Bone marrow (tissue), 2 donors: ENCODE measurements at regions not wholly inside any gene's neighbourhood (a gene's known extent, or its start where the extent isn't known, plus 50 kb on each side); places are given as distances from the start of the nearest gene placed in this dataset.

Experiments used
- DNase-seq, 2 donors: peaks; one replicate each; lab custom pipeline; 2025; lab: John Stamatoyannopoulos, UW

DNA sequence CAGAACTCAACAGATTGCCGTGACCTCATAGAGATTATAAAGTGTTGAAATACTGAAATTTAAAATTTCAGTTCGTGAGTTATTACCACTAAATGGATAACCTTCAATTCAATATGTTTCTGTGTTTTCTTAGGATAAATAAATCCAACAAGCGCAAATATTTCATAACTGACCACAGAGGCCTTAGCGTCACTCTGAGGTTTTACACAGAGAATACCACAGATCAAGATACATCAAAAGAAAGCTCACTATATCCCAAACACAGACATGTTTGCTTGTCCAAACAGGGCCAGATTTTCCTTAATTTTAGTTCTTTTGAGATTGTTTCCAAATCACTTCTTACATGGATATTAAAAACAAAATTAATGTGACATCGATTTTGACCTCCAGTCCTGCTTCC lies 235.8 kb downstream of the EFNB2 start:
- DNase-seq = no peak

DNA sequence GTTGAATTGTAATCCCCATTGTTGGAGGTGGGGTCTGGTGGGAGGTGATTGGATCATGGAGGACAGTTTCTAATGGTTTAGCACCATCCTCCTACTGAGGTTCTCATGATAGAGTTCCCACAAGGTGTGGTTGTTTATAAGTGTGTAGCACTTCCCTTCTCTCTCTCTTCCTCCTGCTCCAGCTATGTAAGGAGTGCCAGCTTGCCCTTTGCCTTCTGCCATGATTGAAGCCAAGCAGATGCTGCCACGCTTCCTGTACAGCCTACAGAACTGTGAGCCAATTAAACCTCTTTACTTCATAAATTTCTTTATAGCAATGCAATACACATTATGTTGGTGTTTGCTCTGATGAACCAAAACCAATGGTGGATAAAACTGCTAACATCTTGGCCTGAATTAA lies 238.2 kb downstream of the EFNB2 start:
- no peak for DNase-seq

DNA sequence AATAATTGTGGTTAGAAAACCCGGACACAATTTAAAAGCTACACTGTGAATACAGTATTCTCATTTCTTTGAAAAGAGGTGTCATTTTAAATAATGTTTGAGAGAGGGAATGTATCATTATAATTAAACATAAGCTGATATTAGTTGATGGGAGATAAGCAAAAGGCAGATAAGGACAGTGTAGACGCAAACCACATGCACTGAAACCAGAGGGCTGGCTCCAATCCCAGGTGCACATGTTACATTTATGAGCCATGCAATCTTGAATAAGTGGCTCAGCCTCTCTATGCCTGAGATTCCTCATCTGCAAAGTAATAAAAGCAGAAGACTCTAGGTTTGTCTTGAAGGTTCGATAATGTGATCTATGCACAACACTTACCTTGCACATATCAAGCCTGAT lies 238.7 kb downstream of the EFNB2 start:
- no peak for DNase-seq

DNA sequence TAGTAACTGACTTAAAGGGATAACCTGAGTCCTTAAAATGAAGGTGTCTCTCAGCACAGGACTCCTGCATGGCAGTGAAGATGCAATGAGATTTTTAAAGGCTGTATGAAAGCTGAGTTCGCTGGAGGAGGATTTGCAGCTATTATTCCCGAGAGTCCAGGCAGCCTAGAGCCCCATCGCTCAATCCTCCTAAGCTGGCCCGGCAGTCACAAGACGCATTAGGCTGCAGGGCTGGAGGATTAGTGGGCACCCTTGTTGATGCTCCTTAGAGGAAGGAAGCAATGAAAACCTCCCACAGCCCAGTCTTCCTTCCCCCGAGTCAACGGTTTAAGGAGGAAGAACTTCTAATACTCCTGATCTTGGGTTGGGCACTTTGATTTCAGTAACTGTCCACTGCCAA lies 239.5 kb downstream of the EFNB2 start:
- no peak for DNase-seq

DNA sequence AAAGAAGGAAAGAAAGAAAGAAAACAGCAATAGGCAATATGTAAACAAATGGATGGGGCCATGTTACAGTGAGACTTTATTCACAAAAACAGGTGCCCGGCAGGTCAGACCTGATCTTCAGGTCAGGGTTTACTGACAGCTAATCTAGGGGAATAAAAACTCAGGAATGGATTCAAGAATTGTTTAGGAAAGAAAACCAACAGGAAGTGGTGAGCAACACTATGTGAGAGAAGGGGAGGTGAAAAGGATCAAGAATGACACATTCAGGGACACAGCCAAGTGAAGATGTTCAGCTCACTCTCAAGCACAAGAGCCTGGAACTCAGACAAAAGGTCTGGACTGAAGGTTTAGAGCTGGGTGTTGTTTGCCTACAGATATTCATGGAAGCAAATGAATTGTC lies 244.5 kb downstream of the EFNB2 start:
- DNase-seq = no peak

DNA sequence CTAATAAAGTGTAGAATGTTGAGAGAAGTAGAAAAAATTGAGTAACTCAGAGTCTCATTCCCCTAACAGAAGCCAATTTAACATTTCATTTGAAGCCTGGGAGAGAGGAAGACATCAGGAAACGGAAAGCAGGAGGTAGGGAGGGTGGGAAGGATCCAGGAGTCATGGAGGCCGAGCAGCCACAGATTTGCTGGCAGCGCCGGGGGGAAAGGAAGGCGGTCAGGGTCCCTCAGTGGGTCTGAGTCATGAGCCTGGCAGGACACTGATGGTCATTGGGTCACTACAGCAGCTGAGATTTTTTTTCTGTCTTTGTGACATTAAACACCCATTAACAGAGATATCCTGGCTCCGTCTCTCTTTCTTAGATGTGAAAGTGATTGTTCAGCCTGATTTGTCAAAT lies 248.1 kb downstream of the EFNB2 start:
- no peak for DNase-seq

DNA sequence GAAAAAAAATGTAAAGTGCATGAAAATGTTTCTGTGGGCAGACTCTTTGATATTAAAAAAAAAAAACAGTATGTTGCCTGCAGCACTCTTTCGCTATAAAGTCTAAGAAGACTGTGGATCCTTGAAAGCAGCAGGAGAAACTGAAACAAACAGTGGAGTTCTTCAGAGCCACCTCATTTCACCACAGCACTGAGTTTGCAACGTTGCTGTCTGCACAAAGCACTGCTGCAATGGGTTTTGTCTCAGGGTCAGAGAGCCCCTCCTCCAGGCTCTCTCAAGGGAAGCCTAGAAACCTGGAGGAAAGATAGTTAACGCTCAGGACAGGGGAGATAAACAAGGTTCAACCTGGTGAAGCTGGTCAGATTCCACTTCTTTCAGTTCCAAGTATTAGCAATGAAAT lies 248.7 kb downstream of the EFNB2 start:
- no peak for DNase-seq

DNA sequence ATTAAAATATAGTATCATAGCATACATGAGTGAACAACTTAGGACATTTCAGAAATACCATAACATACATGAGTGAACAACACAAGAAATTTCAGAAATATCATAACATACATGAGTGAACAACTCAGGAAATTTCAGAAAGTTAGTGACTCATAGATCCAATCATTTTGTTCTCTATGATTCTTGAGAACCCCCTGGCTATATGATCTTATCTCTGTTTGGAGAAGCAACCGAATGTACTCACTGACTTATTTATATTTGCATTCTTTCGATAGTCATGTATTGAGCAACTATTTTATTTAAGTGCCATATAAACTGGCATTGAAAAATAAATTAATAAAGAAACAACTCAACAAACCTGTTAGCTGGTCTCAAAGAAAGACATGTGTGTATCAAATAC lies 251.1 kb downstream of the EFNB2 start:
- no peak for DNase-seq

DNA sequence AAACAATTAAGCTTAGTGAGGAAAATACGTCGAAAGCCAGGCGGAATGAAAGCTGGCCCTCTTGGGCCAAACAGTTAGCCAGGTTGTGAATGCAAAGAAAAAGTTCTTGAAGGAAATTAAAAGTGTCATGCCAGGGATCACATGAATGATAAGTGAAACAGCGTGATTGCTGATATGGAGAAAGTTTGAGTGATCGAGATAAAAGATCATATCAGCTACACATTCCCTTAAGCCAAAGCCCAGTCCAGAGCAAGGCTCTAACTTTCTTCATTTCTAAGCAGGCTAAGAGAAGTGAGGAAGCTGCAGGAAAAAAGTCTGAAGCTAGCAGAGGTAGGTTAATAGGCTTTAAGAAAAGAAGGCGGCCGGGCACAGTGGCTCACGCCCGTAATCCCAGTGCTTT lies 254.0 kb downstream of the EFNB2 start:
- DNase-seq = no peak

DNA sequence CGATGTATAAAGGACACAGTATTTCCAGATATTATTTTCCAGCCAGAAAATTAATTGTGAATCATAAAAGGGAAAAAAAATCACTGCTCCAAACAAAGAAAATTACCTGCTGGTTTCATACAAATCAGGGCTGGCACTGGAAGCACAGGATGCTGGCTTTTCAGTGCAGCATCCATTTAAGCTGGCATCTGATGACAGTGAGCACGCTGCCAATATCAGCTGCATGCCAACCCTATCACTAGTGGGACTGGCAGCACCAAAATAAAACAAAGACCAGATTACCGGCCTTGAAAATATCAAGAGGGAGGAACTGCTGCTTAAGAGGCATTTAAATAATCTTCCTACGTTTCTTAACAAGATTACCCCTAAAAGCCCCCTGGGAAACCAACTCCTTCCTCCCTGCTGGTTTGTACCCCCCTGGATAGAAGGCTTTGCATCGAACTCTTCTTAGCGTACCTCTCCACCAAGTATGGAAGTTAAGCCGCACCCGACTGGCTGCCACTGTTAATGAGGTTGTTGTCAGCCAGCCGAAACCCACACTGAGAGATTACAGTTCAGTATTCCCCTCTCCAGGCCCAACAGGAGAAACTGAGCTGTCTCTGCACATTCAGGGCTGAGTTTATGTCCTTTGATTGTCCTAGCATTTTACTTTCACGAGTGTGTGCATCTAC lies 257.8 kb downstream of the EFNB2 start:
- DNase-seq = no peak

DNA sequence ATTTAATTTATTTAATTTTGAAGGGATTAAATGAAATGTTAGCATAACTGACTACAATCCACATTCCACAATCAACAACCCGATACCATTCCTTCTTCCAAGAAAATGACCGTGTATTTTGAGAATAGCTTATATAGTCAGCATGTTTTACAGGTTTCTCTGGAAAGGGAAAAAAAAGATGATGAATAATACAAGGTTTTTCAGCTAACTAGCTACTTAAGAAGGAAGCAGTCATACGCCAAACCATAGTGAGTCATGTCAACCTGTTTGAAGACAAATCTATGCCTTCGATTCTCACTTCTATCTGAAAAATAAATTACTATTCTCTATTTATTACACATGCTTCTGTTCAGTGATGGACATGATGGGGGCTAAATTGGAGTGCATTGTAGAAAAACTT lies 258.6 kb downstream of the EFNB2 start:
- DNase-seq = no peak

DNA sequence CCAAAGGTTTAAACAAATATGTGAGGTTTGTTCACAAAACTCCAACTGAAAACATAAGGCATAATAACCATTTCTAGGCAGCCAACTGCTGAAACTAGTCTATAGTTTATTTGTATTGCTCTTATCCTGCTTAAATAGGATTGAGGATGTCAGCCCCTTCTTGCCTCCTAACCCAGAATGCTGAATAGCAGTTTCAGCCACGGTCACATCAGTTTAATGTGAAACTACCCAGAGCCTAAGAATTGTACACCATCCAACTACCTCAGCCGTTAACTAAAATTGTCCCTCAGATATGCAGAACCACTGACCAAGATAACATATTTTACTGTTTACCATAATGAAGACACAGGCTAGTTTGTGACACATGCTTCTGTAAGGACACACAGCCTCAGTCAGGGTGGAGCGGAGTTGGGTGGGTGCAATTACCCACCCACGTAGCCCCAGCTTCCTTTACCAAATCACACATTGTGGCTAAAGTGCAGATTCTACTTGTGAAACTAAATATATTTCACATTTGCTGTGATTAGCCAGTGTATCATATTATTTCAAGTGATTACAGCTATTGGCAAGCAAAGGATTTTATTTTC lies 259.9 kb downstream of the EFNB2 start:
- no peak for DNase-seq

DNA sequence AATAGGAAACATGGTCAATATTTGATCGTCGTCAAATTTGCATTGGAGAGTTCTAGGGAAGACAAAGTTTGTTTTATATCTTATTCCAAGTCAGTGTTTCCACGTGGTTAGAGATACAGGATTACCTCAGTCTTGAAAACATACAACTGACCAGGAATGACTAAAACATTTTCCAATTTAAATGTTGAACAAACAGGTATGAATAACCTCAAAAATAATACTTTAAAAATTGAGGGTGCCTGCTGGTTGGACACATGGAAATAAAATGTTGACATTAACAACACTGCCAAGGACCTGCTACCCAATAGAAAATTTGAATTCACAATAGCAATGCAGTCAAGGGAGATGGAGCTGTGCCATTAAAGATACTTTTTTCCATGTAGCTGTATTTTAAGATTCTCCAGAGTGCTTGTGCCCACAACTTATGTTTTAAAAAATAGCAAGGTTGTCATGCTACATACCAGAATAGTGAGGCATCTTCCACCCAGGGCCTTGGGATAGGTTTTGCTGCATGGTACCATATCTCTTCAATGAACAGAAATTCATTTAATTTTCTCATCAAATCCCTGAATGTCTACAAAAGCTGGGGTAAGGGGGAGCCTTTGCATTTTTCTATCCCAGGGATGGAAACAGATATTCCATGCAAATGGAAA lies 260.8 kb downstream of the EFNB2 start:
- DNase-seq = no peak

DNA sequence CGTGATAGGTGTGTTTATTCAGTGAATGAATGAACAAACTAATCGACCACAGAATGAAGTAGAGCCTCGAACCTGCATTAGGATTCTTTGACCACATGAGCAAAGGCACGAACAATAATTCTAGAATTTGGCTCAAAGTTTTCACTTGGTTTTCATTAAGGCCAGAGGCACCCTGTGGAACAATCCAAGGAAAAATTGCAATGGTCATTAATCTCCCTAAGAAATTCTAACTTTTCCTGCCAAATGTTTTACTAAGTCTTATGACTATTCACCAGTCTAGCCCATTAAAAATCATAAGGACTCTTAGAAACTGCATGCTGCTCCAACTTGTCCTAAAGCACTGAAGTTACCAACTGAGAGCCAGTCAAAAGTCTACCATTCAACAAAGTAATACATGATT lies 271.7 kb downstream of the EFNB2 start:
- no peak for DNase-seq

DNA sequence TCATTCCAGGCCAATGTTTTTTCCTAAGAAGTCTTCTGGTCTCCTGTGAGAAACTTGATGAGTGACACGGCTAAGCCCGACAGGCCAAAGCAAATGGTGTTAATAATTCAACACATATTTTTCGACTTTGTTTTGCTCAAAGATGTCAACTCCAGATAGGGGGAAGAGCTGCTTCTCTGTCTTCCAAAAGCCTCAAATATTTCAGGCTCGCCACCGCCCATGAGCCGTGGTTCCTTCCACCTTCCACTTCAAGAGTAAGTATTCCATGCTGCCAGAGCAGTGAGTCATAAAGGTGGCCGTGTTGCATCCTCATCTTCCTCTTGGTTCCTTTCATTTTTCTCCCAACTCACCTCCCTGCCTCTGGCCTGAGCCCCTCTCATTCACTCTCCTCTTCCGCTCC lies 272.6 kb downstream of the EFNB2 start:
- DNase-seq = no peak

DNA sequence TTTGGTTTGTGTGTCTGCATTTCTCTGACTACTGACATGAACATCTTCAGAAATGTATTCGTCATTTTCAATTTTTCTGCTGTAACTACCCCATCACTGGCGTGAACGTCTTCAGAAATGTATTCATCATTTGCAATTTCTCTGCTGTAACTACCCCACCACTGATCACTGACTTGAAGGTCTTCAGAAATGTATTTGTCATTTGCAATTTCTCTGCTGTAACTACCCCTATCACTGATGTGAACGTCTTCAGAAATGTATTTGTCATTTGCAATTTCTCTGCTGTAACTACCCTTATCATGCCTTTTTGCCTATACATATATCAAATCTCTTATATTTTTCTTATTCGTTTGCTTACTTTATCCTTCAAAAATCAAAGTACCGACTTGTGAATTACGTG lies 274.0 kb downstream of the EFNB2 start:
- no peak for DNase-seq

DNA sequence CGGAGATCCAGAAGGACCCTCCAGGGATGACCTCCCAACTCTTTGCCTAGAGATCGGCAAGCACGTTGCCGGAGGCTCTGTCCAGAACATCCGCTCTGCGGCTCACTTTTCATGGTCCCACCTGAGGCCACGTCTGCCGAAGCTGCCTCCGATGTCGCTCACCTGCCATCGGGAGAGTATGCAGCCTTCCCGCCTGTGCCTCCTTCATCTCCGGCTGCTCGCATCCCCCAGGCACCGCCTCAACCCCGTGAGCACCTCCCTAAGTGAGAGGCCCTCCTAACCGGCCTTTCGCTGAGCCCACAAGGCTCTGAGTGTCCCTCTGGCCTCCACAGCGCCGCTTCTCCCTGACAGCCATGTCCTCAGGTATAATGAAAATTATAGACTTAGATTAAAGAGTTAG lies 275.1 kb downstream of the EFNB2 start:
- DNase-seq = no peak

DNA sequence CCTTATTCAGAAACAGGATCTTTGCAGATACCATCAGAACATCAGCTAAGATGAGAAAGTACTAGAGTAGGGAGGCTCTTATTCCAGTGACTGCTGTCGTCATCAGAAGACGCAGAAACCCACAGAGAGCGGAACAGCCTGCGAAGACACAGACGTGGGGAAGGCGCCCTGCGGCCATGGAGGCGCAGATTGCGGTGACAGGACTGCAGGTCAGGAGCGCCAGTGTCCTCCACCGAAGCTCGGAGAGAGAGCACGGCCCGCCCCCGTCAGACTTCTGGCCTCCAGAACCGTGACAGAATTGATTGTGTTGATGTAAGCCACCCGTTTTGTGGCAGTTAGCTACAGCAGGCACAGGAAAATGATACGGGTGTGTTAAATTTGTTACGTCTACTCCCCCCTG lies 275.5 kb downstream of the EFNB2 start:
- DNase-seq = no peak

DNA sequence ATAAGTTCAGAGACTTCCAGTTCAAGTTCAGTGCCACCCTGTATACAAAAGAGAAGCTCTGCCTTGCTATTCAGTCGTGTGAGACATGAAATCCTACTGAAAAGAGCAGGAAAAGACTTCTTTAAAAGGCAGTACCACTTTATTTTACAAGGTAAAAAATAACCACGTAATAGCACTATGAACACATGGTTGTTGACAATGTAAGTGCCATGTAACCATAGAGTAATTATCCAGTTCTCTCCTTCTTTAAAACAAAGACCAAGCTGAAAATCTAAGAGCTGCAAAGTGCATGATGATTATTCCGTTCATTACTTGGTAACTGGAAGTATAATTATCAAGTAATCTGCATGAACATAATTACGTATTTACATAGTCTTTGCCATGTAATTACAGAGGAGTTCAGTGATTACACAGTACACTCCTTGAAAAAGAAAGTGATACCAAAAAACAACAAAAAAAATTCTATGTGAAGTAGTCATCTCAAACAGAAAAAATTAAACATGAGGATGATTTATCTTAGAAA lies 288.7 kb downstream of the EFNB2 start:
- no peak for DNase-seq

DNA sequence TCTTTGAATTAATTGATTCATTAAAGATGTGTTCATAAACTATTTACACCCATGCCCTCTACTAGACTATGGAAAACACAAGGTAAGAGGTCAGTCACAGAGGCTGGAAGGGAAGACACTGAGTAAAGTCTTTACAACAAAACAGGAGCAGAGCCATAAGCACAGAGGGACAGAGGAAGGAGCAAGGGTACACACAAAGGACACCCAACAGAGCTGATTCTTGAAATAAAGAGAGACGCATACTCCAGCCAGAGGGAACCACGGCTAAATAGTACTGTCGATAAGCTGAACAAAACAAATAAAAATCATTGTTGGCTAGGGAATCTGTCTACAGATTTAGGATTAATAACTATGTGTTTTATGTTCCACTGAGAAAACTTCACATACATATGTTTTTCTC lies 289.2 kb downstream of the EFNB2 start:
- DNase-seq = no peak

DNA sequence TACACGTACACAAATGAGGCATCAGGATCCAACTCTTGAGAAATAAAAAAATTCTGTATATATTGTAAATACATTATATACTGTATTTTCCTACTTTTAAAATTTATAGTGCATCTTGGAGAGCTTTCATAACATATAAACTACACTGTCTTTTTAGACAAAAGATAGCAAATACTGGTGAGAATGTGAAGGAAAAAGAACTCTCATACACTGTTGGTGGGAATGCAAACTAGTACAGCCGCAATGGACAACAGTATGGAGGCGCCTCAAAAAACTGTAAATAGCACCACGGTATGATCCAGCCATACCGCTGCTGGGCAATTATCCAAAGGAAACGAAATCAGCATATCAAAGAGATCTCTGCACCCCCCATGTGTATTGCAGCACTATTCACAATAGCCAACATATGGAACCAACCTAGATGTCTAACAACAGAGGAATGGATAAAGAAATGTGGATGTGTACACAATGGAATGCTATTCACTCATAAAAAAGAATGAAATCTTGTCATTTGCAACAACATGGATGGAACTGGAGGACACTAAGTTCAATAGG lies 292.4 kb downstream of the EFNB2 start:
- no peak for DNase-seq

DNA sequence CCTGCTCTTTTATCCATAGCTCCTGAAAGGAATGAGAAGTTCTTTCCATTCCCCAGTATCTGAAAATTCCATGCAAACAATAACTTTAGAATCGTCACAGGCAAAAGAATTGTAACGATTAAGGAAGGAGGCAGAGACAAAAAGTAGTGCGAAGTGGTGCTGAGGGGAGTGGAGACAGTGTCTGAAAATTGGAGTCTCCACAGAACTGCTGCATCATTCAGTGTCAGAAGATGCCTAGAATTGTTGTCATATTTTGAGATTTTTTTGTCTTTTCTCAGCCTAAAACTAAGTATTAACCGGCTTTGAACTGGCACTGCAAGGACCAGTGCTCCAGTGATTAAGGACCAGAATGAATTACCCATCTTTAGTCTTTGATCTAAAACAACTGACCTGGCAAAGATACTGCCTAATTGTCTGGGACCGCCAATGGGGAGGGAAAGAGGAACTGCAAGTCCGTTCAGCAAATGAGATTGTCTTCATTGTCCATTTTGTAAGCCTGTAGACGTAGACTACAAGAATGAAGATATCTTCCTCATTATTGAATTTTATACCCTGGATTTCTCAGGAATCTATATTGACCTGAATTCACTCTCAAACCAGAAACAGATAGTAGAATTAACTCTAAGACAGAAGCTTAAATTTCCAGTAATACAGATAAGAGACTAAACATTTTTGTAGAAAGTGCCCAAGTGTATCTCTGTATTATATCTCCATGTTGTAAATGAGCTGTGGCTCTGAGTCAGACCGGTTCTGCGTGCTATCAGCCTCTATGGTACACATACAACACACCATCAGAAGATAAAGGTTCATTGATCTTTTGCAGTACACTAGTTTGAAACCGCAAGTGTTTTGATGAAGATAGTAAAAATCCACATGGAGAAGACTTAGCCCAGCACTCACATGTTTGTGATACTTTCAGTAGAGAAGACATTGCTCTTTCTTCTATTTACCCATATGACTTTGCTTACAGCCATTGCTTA lies 293.2 kb downstream of the EFNB2 start:
- DNase-seq = no peak
